ENCODE measurements at regions not wholly inside any gene's neighbourhood (a gene's known extent, or its start where the extent isn't known, plus 50 kb on each side); places are given as distances from the start of the nearest gene placed in this dataset.
"Not testable (repeated sequence)": the region's sequence is repeated elsewhere in the genome, so short reads cannot be mapped to it uniquely, and the experiment has no call there.

DNA sequence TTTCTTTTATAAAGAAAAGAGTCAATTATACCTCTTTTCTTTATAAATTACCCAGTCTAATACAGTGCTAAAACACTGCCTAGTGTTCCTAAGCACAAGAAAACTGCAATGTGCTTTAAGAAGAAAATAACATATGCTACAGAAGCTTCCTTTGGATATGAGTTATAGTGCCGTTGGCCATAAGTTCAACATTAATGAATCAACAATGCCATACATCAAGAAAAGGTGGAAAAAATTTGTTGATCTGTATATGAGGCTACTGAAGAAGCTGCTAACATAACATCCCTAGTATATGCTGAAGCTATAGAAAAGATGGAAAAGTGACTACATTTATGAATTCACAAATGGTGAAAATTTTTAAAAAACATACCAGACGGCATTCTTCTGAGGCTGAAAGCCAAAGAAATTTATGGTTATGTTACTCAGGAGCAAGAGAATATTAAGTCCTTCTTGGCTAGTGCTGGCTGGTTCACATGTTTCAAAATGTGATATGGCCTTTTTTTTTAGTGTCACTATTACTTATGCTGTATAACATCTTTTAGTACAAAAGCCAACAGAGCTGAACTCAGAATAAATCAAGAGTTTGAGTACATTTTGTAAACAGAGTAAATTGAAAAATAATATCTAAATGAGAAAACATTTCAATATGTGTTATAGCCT is 743.2 kb upstream of the RGS18 start:
- in situ Hi-C loops (cut with MboI; ENCODE audit: low sequenced_read_pairs, unreplicated experiment): no loop called here
- no peak for DNase-seq (ENCODE audit: low spot score)
- TF ChIP-seq, protein P1, sequence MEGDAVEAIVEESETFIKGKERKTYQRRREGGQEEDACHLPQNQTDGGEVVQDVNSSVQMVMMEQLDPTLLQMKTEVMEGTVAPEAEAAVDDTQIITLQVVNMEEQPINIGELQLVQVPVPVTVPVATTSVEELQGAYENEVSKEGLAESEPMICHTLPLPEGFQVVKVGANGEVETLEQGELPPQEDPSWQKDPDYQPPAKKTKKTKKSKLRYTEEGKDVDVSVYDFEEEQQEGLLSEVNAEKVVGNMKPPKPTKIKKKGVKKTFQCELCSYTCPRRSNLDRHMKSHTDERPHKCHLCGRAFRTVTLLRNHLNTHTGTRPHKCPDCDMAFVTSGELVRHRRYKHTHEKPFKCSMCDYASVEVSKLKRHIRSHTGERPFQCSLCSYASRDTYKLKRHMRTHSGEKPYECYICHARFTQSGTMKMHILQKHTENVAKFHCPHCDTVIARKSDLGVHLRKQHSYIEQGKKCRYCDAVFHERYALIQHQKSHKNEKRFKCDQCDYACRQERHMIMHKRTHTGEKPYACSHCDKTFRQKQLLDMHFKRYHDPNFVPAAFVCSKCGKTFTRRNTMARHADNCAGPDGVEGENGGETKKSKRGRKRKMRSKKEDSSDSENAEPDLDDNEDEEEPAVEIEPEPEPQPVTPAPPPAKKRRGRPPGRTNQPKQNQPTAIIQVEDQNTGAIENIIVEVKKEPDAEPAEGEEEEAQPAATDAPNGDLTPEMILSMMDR (IDR thresholded peaks at IDR 0.05; ENCODE audit: borderline replicate concordance, control extremely low read depth, extremely low read depth, insufficient read depth, missing control alignments): no peak

DNA sequence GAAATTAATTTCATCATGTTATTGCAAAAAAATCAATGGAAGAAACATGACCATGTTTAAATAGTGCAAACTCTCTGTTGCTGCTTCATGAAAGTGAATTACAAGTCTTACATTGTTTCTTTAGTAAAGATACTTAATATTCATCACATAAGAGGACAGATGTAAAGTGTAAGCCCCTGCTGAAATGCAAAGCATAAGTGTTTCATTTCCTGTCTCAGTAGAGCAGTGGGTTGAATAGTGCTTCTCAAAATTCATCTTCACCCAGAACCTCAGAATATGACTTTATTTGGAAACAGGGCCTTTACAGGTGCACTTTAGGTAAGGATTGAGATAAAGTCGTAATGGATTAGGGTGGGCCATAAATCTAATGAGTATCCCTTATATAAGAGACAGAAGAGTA is 738.4 kb upstream of the RGS18 start:
- in situ Hi-C loops (cut with MboI; ENCODE audit: low sequenced_read_pairs, unreplicated experiment): no loop called here
- no peak for DNase-seq (ENCODE audit: low spot score)

DNA sequence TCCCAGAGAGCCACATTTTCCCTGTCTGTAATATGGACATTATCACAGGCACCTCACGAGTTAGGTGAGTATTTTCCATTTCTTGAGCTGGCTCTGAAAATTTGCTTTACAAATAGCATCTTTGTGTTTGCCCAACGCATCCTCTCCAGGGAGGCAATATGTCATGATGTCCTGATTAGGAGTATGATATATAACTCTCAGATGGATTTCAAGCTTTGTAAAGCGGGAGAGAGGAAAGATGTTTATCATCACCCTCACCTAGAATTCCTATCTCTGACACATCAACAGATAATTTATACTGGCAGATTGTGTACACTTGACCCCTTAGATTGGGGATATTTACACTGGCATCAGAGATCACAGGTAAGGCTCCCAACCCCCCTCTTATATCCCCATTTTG is 730.7 kb upstream of the RGS18 start:
- TF ChIP-seq, protein P1 (IDR thresholded peaks at IDR 0.05; ENCODE audit: borderline replicate concordance, control extremely low read depth, extremely low read depth, insufficient read depth, missing control alignments): no peak
- no peak for DNase-seq (ENCODE audit: low spot score)
- in situ Hi-C loops (cut with MboI; ENCODE audit: low sequenced_read_pairs, unreplicated experiment): no loop called here

More for the DNA sequence above, 738.4 kb upstream of the RGS18 start:
- TF ChIP-seq, protein P1 (IDR thresholded peaks at IDR 0.05; ENCODE audit: borderline replicate concordance, control extremely low read depth, extremely low read depth, insufficient read depth, missing control alignments): no peak

DNA sequence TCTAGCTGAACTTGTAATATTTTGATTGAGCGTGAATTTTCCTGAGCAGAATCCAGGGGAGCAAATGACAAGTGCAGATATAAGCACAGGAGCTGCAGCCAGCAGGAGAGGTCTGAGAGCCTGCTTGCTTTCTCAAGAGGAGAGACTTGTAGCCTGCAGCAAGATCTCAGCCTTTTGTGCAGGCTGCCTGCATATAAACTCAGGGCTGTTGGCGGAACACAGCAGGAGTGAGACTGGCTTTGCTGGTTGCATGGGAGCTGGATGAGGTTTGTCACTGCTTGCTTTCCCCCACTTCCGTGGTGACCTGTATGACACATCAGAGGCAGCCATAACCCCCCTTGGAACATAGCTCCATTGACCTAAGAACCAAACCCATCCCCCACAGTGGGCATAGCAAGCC is 725.4 kb upstream of the RGS18 start:
- in situ Hi-C loops (cut with MboI; ENCODE audit: low sequenced_read_pairs, unreplicated experiment): no loop called here
- DNase-seq (ENCODE audit: low spot score): no peak
- TF ChIP-seq, protein P1 (IDR thresholded peaks at IDR 0.05; ENCODE audit: borderline replicate concordance, control extremely low read depth, extremely low read depth, insufficient read depth, missing control alignments): no peak

DNA sequence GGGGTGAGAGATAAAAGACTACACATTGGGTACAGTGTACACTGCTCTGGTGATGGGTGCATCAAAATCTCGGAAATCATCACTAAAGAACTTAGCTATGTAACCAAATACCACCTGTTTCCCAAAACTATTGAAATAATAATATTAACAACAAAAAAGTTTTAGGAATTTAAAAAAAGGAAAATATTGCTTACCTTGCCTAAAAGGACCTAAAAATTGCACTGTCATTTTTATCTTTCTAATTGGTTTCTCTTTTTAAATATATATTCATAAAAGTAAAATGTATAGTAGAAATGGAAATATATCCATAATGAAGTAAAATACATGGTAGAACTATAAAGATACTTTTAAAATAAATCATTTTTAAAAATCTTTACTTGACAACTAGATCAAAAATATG is 719.3 kb upstream of the RGS18 start:
- TF ChIP-seq, protein P1 (IDR thresholded peaks at IDR 0.05; ENCODE audit: borderline replicate concordance, control extremely low read depth, extremely low read depth, insufficient read depth, missing control alignments): no peak
- in situ Hi-C loops (cut with MboI; ENCODE audit: low sequenced_read_pairs, unreplicated experiment): no loop called here
- DNase-seq (ENCODE audit: low spot score): no peak

DNA sequence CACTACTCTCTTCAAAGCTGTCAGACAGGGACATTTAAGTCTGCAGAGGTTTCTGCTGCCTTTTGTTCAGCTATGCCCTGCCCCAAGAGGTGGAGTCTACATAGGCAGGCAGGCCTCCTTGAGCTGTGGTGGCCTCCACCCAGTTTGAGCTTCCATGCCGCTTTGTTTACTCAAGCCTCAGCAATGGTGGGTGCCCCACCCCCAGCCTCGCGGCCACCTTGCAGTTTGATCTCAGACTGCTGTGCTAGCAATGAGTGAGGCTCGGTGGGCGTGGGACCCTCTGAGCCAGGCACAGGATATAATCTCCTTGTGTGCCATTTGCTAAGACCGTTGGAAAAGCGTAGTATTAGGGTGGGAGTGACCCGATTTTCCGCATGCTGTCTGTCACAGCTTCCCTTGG is 710.0 kb upstream of the RGS18 start:
- DNase-seq (ENCODE audit: low spot score); in situ Hi-C loops (cut with MboI; ENCODE audit: low sequenced_read_pairs, unreplicated experiment): not testable (repeated sequence)

DNA sequence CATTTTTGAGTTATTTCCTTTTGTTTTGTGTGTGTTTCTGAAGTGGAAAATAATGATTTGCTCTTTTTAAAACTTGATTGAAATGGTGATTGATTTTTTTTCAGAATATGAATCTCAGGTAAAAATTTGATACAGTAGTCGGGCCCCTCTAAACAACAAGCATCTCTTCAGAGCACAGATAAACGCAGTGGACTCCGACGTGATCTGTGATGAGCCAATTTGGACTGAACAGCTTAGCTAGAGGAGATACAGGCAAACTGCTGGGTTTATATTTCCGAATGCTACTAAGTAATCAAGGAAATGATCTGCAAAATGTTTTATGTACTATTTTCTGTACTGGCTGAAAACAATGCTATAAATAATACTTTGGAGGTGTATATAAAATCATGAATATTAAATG is 705.7 kb upstream of the RGS18 start:
- DNase-seq (ENCODE audit: low spot score): no peak
- TF ChIP-seq, protein P1 (IDR thresholded peaks at IDR 0.05; ENCODE audit: borderline replicate concordance, control extremely low read depth, extremely low read depth, insufficient read depth, missing control alignments): no peak
- in situ Hi-C loops (cut with MboI; ENCODE audit: low sequenced_read_pairs, unreplicated experiment): no loop called here

Data from GM13976 (cell line).